ENCODE measurements at regions not wholly inside any gene's neighbourhood (a gene's known extent, or its start where the extent isn't known, plus 50 kb on each side); places are given as distances from the start of the nearest gene placed in this dataset.
A peak's percentile ranks its signal among the peaks of the same experiment; 100 is the strongest.

GRCh38 chr5:67779893-67780623, 435.5 kb upstream of the PIK3R1 start (continued):
- TF ChIP-seq YY1 (tag by site-specific recombination; IDR thresholded peaks at IDR 0.05) = peak; percentile 67
- peak; percentile 23; the same call in 1 of the 2 replicates for TF ChIP-seq ZFP37 (tag by site-specific recombination; IDR thresholded peaks at IDR 0.05)
- peak; percentile 7 for TF ChIP-seq ZBTB26 (tag by site-specific recombination; optimal IDR thresholded peaks at IDR 0.05)
- TF ChIP-seq ZFP69B (tag by site-specific recombination; IDR thresholded peaks at IDR 0.05) = peak; percentile 86
- TF ChIP-seq ZNF335 (tag by site-specific recombination; conservative IDR thresholded peaks at IDR 0.05) = peak; percentile 66
- peak; percentile 12; the same call in 1 of the 2 replicates for TF ChIP-seq ZNF518A (tag by site-specific recombination; conservative IDR thresholded peaks at IDR 0.05; ENCODE audit: low read depth)
- peak; percentile 65; the same call in 1 of the 2 replicates for TF ChIP-seq ZNF366 (tag by site-specific recombination; conservative IDR thresholded peaks at IDR 0.05)
- peak; percentile 45; the same call in 1 of the 2 replicates for TF ChIP-seq GLIS1 (tag by site-specific recombination; IDR thresholded peaks at IDR 0.05)
- TF ChIP-seq PRDM10 (tag by site-specific recombination; IDR thresholded peaks at IDR 0.05) = peak; percentile 41; the same call in 1 of the 2 replicates
- TF ChIP-seq ZNF423 (tag by site-specific recombination; IDR thresholded peaks at IDR 0.05) = peak; percentile 57; the same call in 1 of the 2 replicates
- TF ChIP-seq KLF7 (tag by site-specific recombination; IDR thresholded peaks at IDR 0.05; ENCODE audit: borderline replicate concordance) = 0 out of 2 replicates have a peak, but pooled peaks have one; percentile 11
- peak; percentile 24; the same call in 1 of the 2 replicates for TF ChIP-seq ZNF561 (tag by site-specific recombination; IDR thresholded peaks at IDR 0.05; ENCODE audit: borderline replicate concordance)
- TF ChIP-seq REST (tag by site-specific recombination; IDR thresholded peaks at IDR 0.05) = peak; percentile 23; the same call in 1 of the 2 replicates
- peak; percentile 49; the same call in 1 of the 2 replicates for TF ChIP-seq ZNF501 (tag by site-specific recombination; IDR thresholded peaks at IDR 0.05)
- TF ChIP-seq ZBTB8A (tag by site-specific recombination; IDR thresholded peaks at IDR 0.05) = peak; percentile 87
- peak; percentile 56; the same call in 1 of the 2 replicates for TF ChIP-seq GLIS2 (tag by site-specific recombination; IDR thresholded peaks at IDR 0.05)
- peak; percentile 26; the same call in 1 of the 2 replicates for TF ChIP-seq ZNF324 (tag by site-specific recombination; IDR thresholded peaks at IDR 0.05)
- TF ChIP-seq ZBTB48 (tag by site-specific recombination; IDR thresholded peaks at IDR 0.05) = peak; percentile 98
- TF ChIP-seq, protein P1, sequence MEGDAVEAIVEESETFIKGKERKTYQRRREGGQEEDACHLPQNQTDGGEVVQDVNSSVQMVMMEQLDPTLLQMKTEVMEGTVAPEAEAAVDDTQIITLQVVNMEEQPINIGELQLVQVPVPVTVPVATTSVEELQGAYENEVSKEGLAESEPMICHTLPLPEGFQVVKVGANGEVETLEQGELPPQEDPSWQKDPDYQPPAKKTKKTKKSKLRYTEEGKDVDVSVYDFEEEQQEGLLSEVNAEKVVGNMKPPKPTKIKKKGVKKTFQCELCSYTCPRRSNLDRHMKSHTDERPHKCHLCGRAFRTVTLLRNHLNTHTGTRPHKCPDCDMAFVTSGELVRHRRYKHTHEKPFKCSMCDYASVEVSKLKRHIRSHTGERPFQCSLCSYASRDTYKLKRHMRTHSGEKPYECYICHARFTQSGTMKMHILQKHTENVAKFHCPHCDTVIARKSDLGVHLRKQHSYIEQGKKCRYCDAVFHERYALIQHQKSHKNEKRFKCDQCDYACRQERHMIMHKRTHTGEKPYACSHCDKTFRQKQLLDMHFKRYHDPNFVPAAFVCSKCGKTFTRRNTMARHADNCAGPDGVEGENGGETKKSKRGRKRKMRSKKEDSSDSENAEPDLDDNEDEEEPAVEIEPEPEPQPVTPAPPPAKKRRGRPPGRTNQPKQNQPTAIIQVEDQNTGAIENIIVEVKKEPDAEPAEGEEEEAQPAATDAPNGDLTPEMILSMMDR (tag by site-specific recombination; IDR thresholded peaks at IDR 0.05) = peak; percentile 65; the same call in 1 of the 2 replicates
- TF ChIP-seq ZNF692 (tag by site-specific recombination; IDR thresholded peaks at IDR 0.05) = peak; percentile 75
- peak; percentile 46; the same call in 1 of the 2 replicates for TF ChIP-seq ZSCAN30 (tag by site-specific recombination; IDR thresholded peaks at IDR 0.05)

Measured in HEK293 (cell line).